CMK (cell line): ENCODE measurements at regions not wholly inside any gene's neighbourhood (a gene's known extent, or its start where the extent isn't known, plus 50 kb on each side); places are given as distances from the start of the nearest gene placed in this dataset.

Experiments
- DNase-seq: peaks from one replicate; pipeline ENCODE4 v3.0.0-alpha.2; 2010; ENCODE audit warnings: low read depth

DNA sequence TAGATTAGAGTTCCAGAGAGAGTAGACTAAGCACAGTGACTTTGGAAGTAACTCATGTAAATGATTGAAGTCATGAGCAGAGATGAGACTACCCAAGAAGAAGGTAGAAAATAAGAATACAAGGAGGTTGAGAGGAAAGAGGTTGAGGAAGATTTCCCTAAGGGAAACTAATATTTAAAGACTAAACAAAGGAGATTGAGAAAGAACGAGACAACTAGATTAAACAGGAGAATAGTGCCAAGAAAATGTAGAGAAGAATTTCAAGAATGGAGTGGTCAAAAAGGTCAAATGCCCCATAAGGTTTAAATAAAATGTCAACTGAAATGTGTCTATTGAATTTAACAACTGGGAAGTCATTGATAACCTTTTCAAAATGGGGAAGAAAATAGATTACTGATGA is 59.0 kb downstream of the RPS29 start:
- DNase-seq = no peak

- DNase-seq = no peak
These were observed 60.1 kb downstream of the RPS29 start for GRCh38 chr14:49526101-49526500.

DNA sequence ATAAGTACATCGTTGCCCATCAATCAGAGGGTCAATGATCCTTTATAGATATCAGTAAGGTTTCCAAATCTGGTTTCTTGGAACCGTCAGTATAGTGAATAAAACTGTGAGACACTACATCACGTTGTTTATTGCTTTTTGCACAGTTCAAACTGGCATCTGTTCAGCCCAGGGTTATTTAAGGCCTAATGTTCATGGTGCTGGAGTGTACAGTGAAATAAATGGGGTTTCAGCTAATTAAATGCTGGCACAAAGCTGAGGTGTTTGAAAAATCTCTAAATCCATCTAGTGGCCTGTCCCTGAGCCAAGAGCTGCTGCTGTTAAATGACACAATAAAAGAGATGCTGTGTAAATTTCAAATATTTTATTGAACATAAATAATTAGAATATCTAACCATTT is 69.9 kb downstream of the RPS29 start:
- no peak for DNase-seq

DNA sequence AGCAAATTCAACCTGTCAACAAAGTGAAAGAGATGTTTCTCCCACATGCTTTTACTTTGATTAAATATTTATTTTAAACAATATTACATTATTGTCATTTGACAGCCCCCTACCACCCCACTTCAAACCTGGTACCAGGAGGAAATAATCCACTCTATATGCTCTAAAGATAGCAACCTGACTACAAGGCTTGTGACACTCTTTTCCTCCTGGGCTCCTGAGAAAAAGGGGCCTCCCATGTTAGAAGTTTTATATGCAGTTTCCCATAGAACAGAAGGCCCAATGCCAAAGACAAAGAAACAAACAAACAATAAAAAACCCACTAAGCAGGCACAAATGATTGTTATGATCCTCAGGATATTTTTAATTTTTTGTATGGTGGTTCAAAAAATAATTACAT is 73.6 kb downstream of the RPS29 start:
- DNase-seq = no peak

GRCh38 chr14:49512147-49512551 is 74.0 kb downstream of the RPS29 start:
- no peak for DNase-seq

GRCh38 chr14:49508124-49508523 is 78.1 kb downstream of the RPS29 start:
- no peak for DNase-seq

- DNase-seq = no peak
These were observed 79.5 kb downstream of the RPS29 start for GRCh38 chr14:49506650-49507049.

DNA sequence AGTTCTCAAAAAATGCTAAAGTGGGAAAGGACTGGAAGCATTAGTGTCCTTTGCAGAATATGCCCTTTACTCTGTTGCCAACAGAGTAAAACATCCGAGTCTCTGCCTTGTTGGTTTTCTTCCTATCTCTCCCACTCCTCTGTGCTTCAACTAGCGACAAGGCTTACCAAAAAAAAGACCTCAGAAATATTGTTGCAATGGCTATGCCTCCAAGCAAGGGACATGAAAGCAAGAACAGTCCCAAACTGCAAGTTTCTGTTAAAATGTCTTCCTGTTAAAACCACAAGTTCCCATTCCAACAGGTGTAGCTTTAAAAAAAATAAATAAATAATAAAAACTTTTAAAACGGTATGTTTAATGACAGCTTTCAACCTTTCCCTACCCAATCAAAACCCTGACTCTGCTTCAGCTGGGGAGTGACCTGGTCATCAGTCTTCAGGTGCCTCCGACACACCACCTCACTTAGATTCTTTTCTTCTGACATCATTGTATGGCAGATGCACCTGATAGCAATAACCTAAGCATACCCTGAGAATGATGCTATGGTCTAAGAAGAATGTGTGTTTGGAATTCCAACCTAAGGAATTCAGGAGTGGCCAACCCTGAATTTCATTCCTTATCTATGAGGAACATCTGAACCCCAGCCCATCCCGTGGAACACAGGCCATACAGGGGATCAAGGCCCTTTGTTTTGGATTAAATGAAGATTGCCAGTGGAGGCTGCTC is 81.0 kb downstream of the RPS29 start:
- no peak for DNase-seq

DNA sequence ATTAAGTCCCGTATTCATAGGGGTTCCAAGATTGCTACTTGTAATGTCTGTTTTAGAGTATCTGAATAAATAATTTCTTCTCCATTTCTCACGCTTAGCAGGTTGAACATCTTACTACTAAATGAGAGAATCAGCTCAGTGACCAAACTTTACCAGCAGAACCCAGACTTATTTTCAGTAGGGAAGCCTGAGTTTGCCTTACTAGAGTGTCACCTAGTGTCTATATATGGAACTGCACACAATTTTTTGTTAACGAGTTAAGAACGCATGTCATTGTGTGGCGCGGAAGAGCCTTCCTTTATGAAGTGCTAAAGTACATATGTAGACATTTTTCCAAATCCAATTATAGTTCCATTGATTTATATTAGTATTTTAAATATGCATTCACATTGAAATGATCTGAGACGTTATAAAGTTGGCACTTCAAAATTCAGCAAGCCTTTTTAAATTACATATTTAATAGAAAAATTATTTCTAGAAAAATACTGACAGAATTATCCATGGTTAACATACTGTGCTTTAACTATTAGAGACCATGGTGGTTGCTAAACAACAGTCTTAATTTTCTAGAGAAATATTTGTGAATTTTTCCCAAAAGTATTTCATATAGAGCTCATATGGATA is 88.3 kb downstream of the RPS29 start:
- DNase-seq = peak; percentile 67

GRCh38 chr14:49497267-49497666 is 88.9 kb downstream of the RPS29 start:
- no peak for DNase-seq

GRCh38 chr14:49494836-49495235 is 91.3 kb downstream of the RPS29 start:
- DNase-seq = no peak

DNA sequence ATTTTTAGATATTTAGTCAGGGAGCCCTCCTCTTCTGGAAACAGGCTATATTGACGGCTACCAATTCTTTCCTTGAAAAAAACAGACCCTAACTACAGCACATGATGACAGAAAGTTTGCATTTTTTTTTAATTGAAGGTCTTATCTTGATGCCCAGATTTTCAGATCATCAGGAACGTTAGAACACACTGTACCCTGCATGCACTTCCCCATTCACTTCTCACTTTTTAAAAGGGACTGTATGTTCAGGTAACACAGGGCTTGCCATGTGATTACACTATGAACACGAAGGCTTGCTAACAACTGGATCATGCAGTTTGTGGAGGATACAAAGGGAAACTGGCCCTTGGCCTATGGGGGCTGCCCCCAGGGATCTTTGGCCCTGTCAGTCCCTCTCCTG is 92.6 kb downstream of the RPS29 start:
- no peak for DNase-seq

DNA sequence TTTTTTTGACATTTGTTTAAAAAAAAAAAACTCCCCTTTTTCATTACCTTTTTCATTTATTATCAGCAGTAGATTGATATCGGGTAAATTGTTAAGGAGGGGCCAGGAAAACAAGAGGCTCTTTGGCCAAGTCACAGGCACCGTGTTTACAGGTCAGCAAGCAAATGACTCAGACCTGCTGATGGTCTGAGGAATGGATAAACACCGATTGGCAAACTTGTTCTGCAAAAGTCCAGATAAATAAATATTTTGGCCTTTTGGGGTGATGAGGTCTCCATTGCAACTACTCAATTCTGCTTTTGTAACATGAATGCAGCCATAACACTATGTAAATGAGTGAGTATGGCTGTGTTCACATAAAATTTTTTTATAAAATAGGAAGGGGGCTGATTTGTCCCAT is 94.0 kb downstream of the RPS29 start:
- no peak for DNase-seq

- no peak for DNase-seq
These were observed 96.8 kb downstream of the RPS29 start for GRCh38 chr14:49489341-49489740.

- no peak for DNase-seq
These were observed 98.9 kb downstream of the RPS29 start for GRCh38 chr14:49487238-49487637.

DNA sequence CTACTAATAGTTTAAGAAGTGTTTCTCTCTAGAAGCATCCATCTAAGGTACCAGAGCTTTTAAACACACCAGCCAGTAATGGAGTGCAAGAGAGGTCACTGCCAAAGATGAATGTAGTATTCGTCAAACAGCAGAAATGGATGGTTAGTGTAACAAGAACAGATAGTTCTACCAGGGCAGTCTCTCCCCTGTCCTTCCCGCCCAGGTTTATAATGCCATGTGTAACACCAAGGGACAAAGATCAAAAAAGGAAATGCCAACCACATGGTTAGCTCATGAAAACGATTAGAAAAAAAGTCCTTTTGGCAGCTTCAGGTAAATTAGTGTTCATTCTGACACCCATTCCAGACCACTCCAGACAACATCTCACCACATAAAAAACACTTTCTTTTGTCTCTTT is 100.9 kb downstream of the RPS29 start:
- DNase-seq = no peak

DNA sequence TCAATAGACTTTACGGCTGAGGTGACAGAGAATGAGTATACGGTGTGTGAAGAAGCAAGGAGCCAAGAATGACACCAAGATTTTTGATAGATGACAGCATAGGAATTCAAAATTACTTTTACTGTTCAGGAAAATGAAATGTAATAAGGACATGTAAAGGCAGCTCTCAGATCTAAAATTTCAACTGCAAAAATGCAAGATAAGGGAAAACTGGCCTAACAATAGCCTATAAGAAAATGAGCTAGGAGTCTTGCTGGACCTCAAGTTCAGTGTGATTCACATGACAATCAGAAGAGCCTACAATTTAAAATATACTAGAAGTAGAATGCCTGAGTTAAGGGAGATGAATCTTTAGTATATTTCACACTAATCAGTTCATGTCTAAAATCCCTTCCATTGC is 102.0 kb downstream of the RPS29 start:
- no peak for DNase-seq

DNA sequence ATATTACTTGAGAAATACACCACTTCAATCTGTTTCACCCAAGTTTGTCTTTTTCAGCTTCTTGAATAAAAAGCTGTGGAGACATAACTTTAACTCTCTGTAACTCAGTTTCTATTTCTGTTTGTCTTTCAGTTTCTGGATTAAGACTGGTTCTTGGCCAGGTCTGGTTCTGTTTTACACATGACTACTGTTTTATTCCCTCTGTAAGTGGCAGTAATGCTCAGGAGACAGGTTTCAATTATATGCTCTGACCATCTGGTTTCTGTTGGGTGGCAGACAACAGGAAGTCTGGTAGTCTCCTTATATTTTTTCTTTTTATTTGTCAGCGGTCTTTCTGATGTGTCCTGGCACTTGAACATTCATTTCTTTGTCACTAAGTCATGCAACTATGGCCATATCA is 102.9 kb downstream of the RPS29 start:
- no peak for DNase-seq

DNA sequence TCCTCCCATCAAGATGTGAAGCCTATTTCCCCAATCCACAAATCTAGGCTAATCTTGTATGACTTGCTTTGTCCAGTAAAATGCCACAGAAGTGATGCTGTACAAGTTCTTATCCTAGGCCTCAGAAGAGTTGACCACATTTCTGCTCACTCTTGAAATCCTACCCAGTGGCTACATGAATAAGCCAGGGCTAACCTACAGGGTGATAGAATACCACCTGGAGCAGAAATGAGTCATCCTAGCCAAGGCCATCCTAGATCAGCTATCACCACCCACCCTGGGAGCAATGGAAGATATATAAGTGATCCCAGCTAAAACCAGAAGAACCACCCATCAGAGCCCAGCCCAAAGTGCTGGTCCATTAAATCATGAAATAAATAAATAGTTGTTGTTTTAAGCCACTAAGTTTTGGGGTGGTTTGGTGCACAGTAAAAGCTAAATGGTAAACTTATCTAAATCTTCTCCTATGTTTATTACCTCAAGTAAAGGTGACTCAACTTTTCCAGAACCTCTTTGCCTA is 105.1 kb downstream of the RPS29 start:
- DNase-seq = no peak

DNA sequence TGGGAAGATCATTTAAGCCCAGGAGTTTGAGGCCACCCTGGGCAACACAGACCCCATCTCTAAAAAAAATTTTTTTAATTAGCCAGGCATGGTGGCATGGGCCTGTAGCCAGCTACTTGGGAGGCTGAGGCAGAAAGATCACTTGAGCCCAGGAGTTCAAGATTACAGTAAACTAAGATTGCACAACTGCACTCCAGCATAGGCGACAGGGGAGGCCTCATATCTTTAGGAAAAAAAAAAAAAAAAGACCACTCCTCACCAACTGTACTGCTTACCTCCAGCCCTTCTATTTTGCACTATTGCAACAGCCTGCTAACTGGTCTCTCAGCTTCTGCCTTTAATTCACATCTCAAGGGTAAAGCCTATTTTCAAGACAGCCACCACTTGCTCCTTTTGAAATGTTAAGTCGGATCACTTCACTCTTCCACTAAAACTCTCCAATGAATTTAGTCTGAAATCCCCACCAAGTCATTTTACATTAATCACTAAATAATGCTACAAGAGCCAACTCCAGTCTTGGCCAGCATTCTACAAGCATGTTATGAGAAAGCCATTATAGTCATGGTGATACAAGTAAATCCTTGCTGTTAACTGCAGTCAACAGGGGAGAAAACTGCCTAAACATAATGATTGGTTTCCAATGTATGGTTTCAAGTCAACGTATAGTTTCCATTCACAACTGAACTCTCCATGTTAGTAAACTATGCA is 106.0 kb downstream of the RPS29 start:
- no peak for DNase-seq

DNA sequence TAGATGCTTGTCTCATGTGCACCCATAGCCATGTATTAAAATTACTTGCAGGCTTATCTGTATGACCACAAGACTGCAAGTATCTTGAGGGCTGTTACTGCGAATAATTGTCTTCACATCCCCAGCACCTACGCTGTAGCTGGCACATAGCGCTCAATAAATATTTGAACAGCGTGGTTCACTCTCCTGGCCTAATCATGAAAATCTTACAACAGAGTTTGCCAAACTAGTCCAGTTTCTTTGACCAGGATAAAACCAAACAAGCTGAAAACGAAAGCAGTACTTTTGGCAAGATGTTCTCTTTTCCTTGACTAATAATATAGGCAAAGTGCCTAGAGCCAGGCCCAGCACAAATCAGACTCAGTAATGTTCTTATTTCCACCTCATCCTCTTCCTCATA is 106.7 kb downstream of the RPS29 start:
- DNase-seq = no peak

DNA sequence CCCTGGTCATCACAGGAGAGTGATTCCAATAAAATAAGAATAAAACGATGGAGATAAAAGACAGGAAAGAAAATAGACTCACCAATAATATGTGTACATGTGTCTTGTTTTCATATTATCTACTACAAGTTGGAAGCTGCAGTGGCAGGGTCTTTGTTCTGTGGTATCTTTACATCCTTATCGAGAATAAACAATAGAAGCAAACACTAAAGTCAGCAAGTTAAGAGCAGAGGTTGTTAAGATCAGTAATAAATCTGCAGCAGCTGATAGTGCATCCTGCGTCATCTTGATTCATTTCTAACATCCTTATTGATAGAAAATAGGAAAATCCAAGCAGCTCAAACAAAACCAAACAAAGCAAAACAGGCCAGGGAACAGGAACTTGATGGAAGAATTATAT is 107.4 kb downstream of the RPS29 start:
- DNase-seq = no peak

GRCh38 chr14:49467091-49467490 is 119.1 kb downstream of the RPS29 start:
- DNase-seq = no peak
